LNCAP (cell line): ENCODE measurements at regions not wholly inside any gene's neighbourhood (a gene's known extent, or its start where the extent isn't known, plus 50 kb on each side); places are given as distances from the start of the nearest gene placed in this dataset.

ENCODE experiments used
- TF ChIP-seq, protein P1 (sequence below): fragments of 450-650 bp; IDR thresholded peaks from 2 replicates; pipeline ENCODE4 v1.5.1; 2017; ENCODE audit warnings: mild to moderate bottlenecking

DNA sequence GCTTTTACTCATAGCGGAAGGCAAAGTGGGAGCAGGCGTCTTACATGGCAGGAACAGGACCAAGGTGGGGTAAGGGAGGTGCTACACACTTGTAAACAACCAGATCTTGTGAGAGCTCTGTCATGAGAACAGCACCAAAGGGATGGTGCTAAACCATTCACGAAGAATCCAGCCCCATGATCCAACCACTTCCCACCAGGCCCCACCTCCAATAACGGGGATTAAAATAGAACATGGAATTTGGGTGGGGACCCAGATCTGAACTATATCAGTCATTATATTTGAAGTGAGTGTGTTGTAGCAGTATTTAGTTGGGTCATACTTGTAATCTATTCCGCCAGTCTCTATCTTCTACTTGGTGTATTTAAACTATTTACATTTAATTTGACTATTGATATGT, 190.9 kb downstream of the RPLP1 start:
- TF ChIP-seq, protein P1, sequence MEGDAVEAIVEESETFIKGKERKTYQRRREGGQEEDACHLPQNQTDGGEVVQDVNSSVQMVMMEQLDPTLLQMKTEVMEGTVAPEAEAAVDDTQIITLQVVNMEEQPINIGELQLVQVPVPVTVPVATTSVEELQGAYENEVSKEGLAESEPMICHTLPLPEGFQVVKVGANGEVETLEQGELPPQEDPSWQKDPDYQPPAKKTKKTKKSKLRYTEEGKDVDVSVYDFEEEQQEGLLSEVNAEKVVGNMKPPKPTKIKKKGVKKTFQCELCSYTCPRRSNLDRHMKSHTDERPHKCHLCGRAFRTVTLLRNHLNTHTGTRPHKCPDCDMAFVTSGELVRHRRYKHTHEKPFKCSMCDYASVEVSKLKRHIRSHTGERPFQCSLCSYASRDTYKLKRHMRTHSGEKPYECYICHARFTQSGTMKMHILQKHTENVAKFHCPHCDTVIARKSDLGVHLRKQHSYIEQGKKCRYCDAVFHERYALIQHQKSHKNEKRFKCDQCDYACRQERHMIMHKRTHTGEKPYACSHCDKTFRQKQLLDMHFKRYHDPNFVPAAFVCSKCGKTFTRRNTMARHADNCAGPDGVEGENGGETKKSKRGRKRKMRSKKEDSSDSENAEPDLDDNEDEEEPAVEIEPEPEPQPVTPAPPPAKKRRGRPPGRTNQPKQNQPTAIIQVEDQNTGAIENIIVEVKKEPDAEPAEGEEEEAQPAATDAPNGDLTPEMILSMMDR = no peak

DNA sequence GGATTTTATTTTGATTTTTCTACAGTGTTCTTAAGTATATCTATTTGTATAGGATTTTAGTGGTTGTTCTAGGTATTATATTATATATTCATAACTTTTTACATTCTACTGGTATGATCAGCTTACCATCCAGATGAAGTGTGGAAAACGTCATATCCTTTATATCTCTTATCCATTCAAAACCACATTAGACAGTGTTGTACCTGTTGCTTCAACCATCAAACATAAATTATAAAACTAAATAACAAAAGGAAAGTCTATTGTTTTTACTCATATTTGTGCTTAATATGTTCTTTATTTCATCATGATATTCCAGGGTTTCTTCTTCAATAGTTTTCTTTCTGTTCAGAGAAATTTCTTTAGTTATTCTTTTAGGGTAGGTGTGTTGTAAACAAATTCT, 191.4 kb downstream of the RPLP1 start:
- TF ChIP-seq, protein P1 = no peak

DNA sequence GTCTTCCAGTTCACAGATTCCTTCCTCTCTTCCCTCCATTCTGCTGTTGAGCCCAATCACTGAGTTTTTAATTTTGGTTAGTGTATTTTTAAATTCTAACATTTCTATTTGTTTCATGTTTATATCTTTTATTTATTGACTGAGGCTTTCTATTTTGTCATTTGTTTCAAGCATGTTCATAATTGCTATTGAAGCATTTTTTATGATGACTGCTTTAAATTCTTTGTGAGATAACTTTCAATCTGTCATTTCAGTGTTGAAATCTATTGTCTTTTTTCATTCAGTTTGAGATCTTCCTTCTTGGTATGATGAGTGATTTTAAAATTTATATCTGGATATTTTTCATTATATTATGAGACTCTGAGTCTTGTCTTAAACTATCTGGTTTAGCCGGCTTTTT, 192.3 kb downstream of the RPLP1 start:
- TF ChIP-seq, protein P1 = no peak

DNA sequence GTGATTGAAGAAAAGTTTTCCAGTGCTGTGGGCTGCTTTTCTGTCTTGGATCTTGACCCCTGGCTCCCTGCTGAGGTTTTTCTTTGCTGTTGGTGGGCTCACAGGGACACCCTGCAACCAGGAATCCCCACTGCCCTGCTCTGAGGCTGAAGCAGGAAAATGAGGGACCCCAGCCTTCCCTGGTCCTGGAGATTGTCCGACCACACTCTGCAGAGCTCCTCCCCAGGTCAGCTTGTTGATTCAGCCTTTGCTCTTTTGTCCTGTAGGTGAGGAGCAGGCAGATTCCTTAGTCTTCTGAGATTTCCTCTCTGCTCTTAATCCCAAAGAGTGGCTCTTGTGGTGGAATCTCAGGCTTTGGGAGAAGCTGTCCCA, 194.5 kb downstream of the RPLP1 start:
- TF ChIP-seq, protein P1 = no peak

DNA sequence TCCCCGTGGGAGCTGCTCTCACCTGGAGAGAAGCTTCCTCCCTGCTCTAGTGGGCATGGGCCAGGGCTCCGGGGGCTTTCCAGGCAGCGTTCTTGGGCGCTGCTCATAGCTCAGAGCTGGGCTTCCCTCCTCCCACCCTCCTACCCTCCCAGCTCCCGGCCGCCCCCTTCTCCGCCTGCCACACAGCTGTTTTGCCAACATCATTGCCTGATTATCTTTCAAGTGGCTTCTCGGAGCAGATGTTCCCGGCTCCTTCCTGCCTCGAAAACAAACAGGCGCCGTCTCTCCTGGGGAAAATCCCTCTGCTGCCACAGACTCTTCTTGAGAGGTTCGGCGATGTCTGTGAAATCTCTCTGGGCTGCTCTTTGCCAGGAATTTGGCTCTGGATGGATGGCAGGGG, 195.6 kb downstream of the RPLP1 start:
- TF ChIP-seq, protein P1 = no peak

DNA sequence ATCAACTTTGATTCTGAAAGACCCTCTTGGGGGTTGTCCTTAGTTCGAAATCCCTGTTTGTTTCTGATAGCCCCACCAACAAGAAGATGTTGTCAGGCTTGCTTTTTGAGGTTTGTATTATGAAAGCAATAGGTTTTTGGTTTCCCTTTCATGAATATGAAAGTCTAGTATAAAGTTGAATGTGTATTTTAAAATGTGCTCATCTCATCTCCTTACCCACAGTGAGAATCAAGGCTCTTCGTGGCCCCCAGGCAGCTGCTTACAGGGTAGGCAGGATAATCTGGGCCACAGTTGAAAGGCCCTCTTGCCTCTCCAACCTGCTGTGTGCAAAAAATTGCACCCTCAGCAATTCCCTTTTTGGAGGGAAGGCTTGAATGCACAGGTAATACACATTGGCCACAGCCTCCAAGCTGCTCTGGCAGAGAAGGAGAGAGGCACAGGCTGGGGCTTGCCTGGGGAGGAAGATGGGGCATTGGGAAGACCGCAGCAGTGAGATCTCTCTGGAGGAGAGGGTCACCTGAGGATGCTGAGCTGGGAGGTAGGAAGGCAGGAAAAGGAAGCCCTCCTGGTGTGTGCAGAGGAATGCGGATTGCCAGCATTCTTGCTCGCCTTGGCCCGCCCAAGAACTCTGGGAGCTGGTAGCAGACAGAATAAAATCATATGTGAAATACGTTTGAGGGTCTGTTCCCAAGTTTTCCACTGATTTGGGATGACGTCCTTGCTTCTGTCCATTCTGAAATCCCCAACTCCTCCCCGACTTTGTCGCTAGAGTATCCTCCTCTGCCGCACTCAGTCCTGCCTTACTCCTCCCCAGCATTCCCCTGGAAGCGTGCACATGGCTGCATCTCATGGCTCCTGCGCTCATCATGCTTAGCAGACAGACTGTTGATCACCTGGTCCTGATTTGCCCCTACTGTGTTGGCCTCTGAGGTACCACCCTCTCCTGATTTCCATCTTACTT, 196.4 kb downstream of the RPLP1 start:
- TF ChIP-seq, protein P1 = no peak

DNA sequence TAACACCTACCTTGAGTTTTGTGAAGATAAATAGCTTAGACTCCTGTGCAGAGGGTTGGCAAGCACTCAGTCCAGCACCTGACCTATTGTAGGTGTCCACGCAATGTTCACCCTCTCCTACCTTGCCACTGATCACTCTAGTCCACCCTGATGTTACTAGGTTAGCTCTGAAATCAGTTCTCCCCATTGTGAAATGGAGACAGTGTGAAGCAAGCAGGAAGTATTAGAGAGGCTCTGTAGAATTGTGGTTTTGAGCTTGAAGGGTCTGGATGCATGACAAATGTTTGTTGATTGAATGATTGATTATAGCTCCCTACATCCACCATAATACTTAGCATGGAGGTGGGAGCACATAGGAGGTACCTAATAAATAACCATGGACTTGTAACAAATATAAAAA, 199.7 kb downstream of the RPLP1 start:
- TF ChIP-seq, protein P1 = no peak
